GM12865 (cell line): ENCODE measurements at regions not wholly inside any gene's neighbourhood (a gene's known extent, or its start where the extent isn't known, plus 50 kb on each side); places are given as distances from the start of the nearest gene placed in this dataset.

Source experiments
- DNase-seq: peaks from one replicate; pipeline ENCODE4 v3.0.0; 2010; ENCODE audit warnings: low read depth
- H3K4me3 ChIP-seq: 2 replicates; pipeline ENCODE4 v1.5.1; 2011; ENCODE audit warnings: mild to moderate bottlenecking, low read depth, low read length, control low read depth
- CTCF ChIP-seq: IDR thresholded peaks from 2 replicates; pipeline ENCODE4 v1.5.1; 2011; ENCODE audit warnings: low read length, control low read depth, low read depth, inconsistent platforms; ENCODE audit not compliant: insufficient read depth; ENCODE audit errors: missing control alignments

DNA sequence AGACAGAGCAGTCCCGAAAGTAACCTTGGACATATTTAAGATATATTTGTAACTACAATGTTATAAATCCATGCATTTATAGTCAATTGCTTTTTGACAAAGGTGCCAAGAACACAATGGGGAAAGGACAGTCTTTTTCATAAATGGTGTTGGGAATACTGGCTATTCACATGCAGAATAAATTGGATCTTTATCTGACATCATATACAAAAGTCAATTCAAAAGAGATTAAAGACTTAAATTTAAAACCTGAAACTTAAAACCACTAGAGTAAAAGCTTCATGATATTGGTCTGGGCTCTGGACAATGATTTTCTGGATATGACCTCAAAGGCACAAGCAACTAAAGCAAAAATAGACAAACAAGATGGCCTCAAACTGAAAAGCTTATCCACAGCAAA, 950.7 kb upstream of the TYRP1 start:
- TF ChIP-seq CTCF: no peak
- no peak for DNase-seq
- H3K4me3 ChIP-seq: no peak overlapping the region

DNA sequence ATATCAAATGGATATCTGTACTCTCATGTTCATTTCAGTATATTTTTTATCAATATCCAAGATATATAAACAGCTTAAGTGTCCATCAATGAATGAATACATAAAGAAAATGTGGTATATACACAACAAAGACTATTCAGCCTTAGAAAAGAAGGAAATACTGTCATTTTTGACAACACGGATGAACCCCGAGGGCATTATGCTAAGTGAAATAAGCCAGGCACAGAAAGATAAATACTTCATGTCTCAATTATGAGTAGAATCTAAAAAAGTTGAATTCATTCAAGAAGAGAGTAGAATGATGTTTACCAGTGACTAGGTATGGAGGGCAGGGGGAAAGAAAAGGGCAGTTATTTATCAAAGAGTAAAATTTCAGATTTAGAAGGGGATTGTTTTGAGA, 949.8 kb upstream of the TYRP1 start:
- no peak for DNase-seq
- no peak for TF ChIP-seq CTCF
- H3K4me3 ChIP-seq: no peak overlapping the region

DNA sequence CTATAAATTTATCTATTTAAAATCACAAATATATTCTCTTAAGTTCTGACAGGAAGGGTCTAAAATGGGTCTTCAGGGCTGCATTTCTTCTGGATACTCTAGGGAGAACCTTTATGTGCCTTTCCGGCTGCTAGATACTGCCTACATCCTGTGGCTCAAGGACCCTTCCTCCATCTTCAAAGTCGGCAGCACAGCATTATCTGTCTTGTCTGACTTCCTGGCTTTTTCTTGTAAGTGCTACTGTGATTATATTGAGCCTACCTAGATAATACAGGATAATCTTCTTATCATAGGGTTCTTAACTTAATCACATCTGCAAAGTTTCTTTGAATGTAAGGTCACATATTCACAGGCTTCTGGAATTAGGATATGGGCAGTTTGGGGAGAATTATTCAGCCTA, 943.8 kb upstream of the TYRP1 start:
- no peak for DNase-seq
- no peak overlapping the region for H3K4me3 ChIP-seq
- TF ChIP-seq CTCF: no peak

DNA sequence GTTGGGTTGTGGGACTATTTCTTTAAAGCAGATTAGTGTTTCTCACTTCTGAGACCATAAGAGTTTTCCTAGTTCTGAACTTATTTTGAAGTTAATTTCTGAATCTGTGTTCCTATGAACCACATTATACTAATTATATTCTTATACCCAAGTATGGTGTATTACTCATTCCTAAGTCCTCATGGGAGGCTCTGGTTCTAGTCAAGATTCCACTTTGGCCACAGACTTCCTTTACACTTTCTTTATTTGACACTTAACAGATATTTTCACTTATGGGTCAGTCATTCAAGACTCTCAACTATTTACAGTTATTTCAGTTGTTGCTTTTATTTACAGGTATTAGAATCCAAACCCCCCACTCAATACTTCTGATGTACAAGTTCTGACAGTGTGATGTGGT, 937.2 kb upstream of the TYRP1 start:
- no peak overlapping the region for H3K4me3 ChIP-seq
- no peak for TF ChIP-seq CTCF
- no peak for DNase-seq

DNA sequence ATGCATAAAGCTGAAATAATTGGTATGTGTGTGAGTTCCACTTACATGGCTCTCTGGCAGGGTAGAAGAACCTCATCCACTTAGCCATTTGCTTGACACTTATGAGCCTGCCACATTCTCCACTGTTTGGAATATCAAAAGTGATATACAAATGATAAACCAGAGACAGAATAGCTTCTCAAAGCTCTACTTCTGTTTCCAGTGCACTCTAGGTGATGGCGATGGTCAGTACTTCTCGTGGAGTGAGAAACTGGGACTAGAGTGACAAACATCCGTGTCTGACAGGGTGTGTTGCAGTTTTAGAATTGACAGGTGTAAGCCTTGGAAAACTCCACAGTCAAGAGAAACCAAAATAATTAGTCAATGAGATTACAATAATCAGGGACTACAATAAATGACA, 935.8 kb upstream of the TYRP1 start:
- DNase-seq: no peak
- no peak overlapping the region for H3K4me3 ChIP-seq
- no peak for TF ChIP-seq CTCF

DNA sequence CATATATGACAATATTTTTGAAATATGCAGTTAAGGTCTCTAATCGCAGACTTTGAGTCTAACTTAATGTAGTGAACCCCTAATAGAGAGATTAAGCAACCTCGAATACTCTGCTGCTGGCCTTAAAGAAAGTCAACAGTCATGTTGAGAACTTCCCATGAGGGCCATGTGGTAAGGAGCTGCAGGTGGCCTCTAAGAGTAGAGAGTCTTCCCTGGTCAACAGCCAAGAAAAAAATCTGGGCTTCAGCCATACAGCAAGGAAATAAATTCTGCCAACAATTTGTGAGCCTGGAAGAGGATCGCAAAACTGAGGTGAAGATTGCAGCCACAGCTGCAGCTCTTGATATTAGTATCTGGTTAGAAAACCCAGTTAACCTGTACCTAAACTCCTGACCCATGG, 935.2 kb upstream of the TYRP1 start:
- DNase-seq: no peak
- no peak for TF ChIP-seq CTCF
- H3K4me3 ChIP-seq: no peak overlapping the region

DNA sequence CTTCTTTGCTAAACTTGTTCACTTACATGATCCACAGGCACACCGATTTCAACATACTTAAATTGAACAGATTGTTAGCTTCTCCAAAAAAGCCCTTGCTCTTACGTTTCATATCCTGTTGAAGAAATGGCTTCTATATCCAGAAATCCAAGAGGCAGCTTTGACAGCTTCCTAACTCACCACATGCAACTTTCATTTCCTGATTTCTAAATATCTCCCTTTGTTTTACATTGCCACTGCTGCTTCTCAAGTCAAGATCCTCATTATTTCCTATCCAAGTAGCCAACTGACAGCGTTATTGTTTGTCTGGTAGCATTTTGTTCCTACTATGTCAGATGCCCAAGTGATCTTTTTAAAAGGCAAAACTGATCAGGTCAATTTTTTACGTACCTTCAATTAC, 913.2 kb upstream of the TYRP1 start:
- DNase-seq: no peak
- no peak for TF ChIP-seq CTCF
- no peak overlapping the region for H3K4me3 ChIP-seq
